Activated CD4-positive, alpha-beta memory T cell treated with anti-CD3 and anti-CD28 coated beads for 36 hours (primary cell): ENCODE measurements at regions not wholly inside any gene's neighbourhood (a gene's known extent, or its start where the extent isn't known, plus 50 kb on each side); places are given as distances from the start of the nearest gene placed in this dataset.

Experiments used
- CTCF ChIA-PET: fragments of 350-600 bp; sonication (Branson Sonifier 250); formaldehyde crosslinking; loops from one replicate; lab custom pipeline; 2021; ENCODE audit warnings: antibody characterized with exemption, inconsistent platforms; lab: Charles Lee
- POLR2A ChIA-PET: fragments of 350-600 bp; sonication (Branson Sonifier 250); formaldehyde crosslinking; loops from one replicate; lab custom pipeline; 2021; ENCODE audit warnings: antibody characterized with exemption; lab: Charles Lee
- DNase-seq: peaks from one replicate; pipeline ENCODE4 v3.0.0-alpha.2; 2020
- H3K27ac Mint-ChIP-seq: one replicate; pipeline ENCODE4 v1.8.0; 2021; ENCODE audit warnings: mixed read lengths
- H3K27me3 Mint-ChIP-seq: one replicate; pipeline ENCODE4 v1.8.0; 2021; ENCODE audit warnings: mixed read lengths
- H3K36me3 Mint-ChIP-seq: one replicate; pipeline ENCODE4 v1.8.0; 2021; ENCODE audit warnings: mixed read lengths
- H3K4me1 Mint-ChIP-seq: one replicate; pipeline ENCODE4 v1.8.0; 2021; ENCODE audit warnings: low read depth, mixed read lengths
- H3K4me3 Mint-ChIP-seq: one replicate; pipeline ENCODE4 v1.8.0; 2021; ENCODE audit warnings: mild to moderate bottlenecking, mixed read lengths
- H3K9me3 Mint-ChIP-seq: one replicate; pipeline ENCODE4 v1.8.0; 2021; ENCODE audit warnings: mixed read lengths
- intact Hi-C: fragments of 100-400 bp; cut with micrococcal nuclease; formaldehyde crosslinking; loops from one replicate; pipeline ENCODE4 v1.15.1; 2023

DNA sequence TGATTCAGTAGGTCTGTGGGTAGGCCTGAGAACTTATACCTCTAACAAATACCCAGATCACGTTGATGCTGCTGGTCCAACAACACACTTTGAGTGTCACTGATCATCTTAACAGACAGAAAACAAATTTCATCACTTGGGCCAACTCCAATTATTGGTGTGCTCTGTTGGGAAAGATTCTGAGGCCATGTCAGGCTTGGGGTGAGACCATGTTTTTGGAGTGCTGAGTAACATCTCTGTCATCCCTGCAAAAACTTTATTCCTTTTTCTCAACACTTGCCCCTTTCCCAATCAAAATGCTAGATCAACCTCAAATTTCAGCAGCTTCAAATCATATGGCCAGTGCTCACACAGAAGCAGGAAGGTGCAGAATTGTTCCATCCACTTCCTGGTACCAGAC is 108.8 kb upstream of the TENT5A start:
- ChIA-PET CTCF (no interaction called here), POLR2A (no interaction called here)
- Mint-ChIP-seq H3K27ac (no peak overlapping the region), H3K4me1 (no peaks in the 10 kb centered on the region), H3K4me3 (no peak overlapping the region), H3K9me3 (no peaks in the 10 kb centered on the region), H3K27me3 (peaks cover 3% of the 10 kb centered on the region), H3K36me3 (no peaks in the 10 kb centered on the region)
- intact Hi-C loops, result no loop called here
- DNase-seq, result no peak

- CTCF ChIA-PET, result no interaction called here
- no peaks in the 10 kb centered on the region for H3K27me3 Mint-ChIP-seq
- intact Hi-C loops, result no loop called here
- no peaks in the 10 kb centered on the region for H3K4me1 Mint-ChIP-seq
- no peak for DNase-seq
- no peaks in the 10 kb centered on the region for H3K9me3 Mint-ChIP-seq
- H3K4me3 Mint-ChIP-seq, result no peak overlapping the region
- no peak overlapping the region for H3K27ac Mint-ChIP-seq
- no peaks in the 10 kb centered on the region for H3K36me3 Mint-ChIP-seq
- POLR2A ChIA-PET, result no interaction called here
Observed at GRCh38 chr6:81859884-81860283, 107.4 kb upstream of the TENT5A start.

- Mint-ChIP-seq H3K27ac (no peak overlapping the region), H3K9me3 (no peaks in the 10 kb centered on the region), H3K4me1 (no peaks in the 10 kb centered on the region), H3K36me3 (no peaks in the 10 kb centered on the region), H3K27me3 (no peaks in the 10 kb centered on the region), H3K4me3 (no peak overlapping the region)
- ChIA-PET CTCF (no interaction called here), POLR2A (no interaction called here)
- no peak for DNase-seq
- intact Hi-C loops, result no loop called here
Observed at GRCh38 chr6:81857812-81858211, 105.3 kb upstream of the TENT5A start.

- intact Hi-C loops, result no loop called here
- no peaks in the 10 kb centered on the region for H3K36me3 Mint-ChIP-seq
- no peaks in the 10 kb centered on the region for H3K27me3 Mint-ChIP-seq
- H3K4me3 Mint-ChIP-seq, result no peak overlapping the region
- H3K4me1 Mint-ChIP-seq, result no peaks in the 10 kb centered on the region
- DNase-seq, result no peak
- H3K27ac Mint-ChIP-seq, result no peak overlapping the region
- POLR2A ChIA-PET, result no interaction called here
- CTCF ChIA-PET, result no interaction called here
- H3K9me3 Mint-ChIP-seq, result no peaks in the 10 kb centered on the region
Observed at GRCh38 chr6:81856872-81857271, 104.4 kb upstream of the TENT5A start.

DNA sequence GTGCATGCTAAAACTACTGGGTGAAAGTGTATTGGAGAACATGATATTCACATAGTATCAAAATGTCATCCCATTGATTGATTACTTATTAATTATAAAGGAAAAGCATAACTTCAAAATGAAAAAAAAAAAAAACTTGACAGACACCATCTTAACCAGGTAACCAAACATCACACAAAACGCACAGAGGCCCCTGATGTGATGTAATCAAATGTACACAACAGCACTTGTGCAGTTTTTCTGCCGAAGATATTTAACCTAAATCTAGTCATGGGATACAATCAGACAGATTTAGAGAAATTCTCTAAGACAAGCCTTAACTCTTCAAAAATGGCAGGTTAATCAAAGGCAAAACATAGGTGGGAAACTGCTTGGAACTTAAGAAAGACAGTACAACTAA is 102.0 kb upstream of the TENT5A start:
- H3K27ac Mint-ChIP-seq, result no peak overlapping the region
- H3K9me3 Mint-ChIP-seq, result no peaks in the 10 kb centered on the region
- intact Hi-C loops, result no loop called here
- H3K36me3 Mint-ChIP-seq, result no peaks in the 10 kb centered on the region
- H3K4me3 Mint-ChIP-seq, result no peak overlapping the region
- H3K27me3 Mint-ChIP-seq, result no peaks in the 10 kb centered on the region
- no peak for DNase-seq
- no peaks in the 10 kb centered on the region for H3K4me1 Mint-ChIP-seq
- ChIA-PET POLR2A (no interaction called here), CTCF (no interaction called here)

DNA sequence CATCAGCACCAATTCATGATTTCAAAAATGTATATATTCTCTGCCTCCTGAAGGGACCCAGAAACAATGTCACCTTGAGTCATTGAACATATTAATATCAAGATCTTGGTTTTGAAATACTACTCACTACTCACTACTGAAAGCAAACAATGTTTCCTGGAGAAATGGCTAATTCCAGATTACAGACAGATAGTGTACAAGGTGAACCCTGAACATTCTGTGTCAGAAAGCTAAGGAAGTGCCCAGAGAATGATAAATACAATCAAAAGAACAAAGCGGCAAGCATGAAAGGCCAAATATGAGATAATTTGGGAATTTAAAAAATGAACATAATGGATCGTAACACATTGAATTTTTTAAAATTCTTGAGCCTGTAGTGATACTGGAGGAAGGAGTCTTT is 101.5 kb upstream of the TENT5A start:
- Mint-ChIP-seq H3K4me1 (no peaks in the 10 kb centered on the region), H3K9me3 (no peaks in the 10 kb centered on the region), H3K36me3 (no peaks in the 10 kb centered on the region), H3K27ac (no peak overlapping the region), H3K4me3 (no peak overlapping the region), H3K27me3 (no peaks in the 10 kb centered on the region)
- intact Hi-C loops, result no loop called here
- ChIA-PET CTCF (no interaction called here), POLR2A (no interaction called here)
- no peak for DNase-seq

- intact Hi-C loops, result no loop called here
- DNase-seq, result no peak
- H3K4me1 Mint-ChIP-seq, result no peaks in the 10 kb centered on the region
- H3K4me3 Mint-ChIP-seq, result no peak overlapping the region
- ChIA-PET CTCF (no interaction called here), POLR2A (no interaction called here)
- no peaks in the 10 kb centered on the region for H3K9me3 Mint-ChIP-seq
- H3K36me3 Mint-ChIP-seq, result no peaks in the 10 kb centered on the region
- no peak overlapping the region for H3K27ac Mint-ChIP-seq
- no peaks in the 10 kb centered on the region for H3K27me3 Mint-ChIP-seq
Observed at GRCh38 chr6:81849248-81849647, 96.8 kb upstream of the TENT5A start.

DNA sequence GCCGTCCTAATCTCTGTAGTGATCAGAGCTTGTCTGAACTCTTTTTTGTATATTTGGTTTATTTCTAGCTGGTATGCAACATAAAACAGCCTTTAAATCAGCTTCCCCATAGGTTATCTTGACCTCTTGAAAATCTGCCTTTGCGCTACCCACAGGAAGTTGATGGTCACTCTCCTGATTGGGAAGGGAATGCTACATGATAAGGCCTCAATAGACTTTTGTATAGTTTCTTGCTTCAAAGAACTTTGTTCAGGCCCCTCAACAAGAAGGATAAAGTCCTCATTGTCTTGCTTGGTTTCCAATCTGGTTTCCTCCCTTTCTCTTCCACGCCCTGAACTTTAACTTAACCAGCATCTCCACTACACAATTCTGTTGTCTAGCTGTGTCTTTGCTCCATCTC is 95.4 kb upstream of the TENT5A start:
- intact Hi-C loops, result no loop called here
- Mint-ChIP-seq H3K27me3 (no peaks in the 10 kb centered on the region), H3K9me3 (no peaks in the 10 kb centered on the region), H3K4me3 (no peak overlapping the region), H3K27ac (no peak overlapping the region), H3K4me1 (no peaks in the 10 kb centered on the region), H3K36me3 (no peaks in the 10 kb centered on the region)
- ChIA-PET POLR2A (no interaction called here), CTCF (no interaction called here)
- no peak for DNase-seq

- intact Hi-C loops, result no loop called here
- DNase-seq, result no peak
- no peaks in the 10 kb centered on the region for H3K4me1 Mint-ChIP-seq
- POLR2A ChIA-PET, result no interaction called here
- H3K27me3 Mint-ChIP-seq, result no peaks in the 10 kb centered on the region
- CTCF ChIA-PET, result no interaction called here
- H3K36me3 Mint-ChIP-seq, result no peaks in the 10 kb centered on the region
- H3K27ac Mint-ChIP-seq, result no peak overlapping the region
- H3K4me3 Mint-ChIP-seq, result no peak overlapping the region
- H3K9me3 Mint-ChIP-seq, result no peaks in the 10 kb centered on the region
Observed at GRCh38 chr6:81844686-81845085, 92.2 kb upstream of the TENT5A start.

- no peak for DNase-seq
- intact Hi-C loops, result no loop called here
- Mint-ChIP-seq H3K27ac (no peak overlapping the region), H3K27me3 (no peaks in the 10 kb centered on the region), H3K9me3 (no peaks in the 10 kb centered on the region), H3K4me3 (no peak overlapping the region), H3K36me3 (no peaks in the 10 kb centered on the region), H3K4me1 (no peaks in the 10 kb centered on the region)
- POLR2A ChIA-PET, result no interaction called here
- CTCF ChIA-PET, result no interaction called here
Observed at GRCh38 chr6:81843302-81843701, 90.8 kb upstream of the TENT5A start.

- no peaks in the 10 kb centered on the region for H3K9me3 Mint-ChIP-seq
- H3K36me3 Mint-ChIP-seq, result no peaks in the 10 kb centered on the region
- ChIA-PET POLR2A (no interaction called here), CTCF (no interaction called here)
- no peaks in the 10 kb centered on the region for H3K4me1 Mint-ChIP-seq
- no peaks in the 10 kb centered on the region for H3K27me3 Mint-ChIP-seq
- no peak for DNase-seq
- intact Hi-C loops, result no loop called here
- no peak overlapping the region for H3K4me3 Mint-ChIP-seq
- H3K27ac Mint-ChIP-seq, result no peak overlapping the region
Observed at GRCh38 chr6:81842254-81842653, 89.8 kb upstream of the TENT5A start.

- Mint-ChIP-seq H3K4me3 (no peak overlapping the region), H3K36me3 (no peaks in the 10 kb centered on the region), H3K27me3 (no peaks in the 10 kb centered on the region), H3K27ac (no peak overlapping the region), H3K4me1 (no peaks in the 10 kb centered on the region), H3K9me3 (no peaks in the 10 kb centered on the region)
- DNase-seq, result no peak
- ChIA-PET POLR2A (no interaction called here), CTCF (no interaction called here)
- intact Hi-C loops, result no loop called here
Observed at GRCh38 chr6:81838724-81839426, 86.4 kb upstream of the TENT5A start.

DNA sequence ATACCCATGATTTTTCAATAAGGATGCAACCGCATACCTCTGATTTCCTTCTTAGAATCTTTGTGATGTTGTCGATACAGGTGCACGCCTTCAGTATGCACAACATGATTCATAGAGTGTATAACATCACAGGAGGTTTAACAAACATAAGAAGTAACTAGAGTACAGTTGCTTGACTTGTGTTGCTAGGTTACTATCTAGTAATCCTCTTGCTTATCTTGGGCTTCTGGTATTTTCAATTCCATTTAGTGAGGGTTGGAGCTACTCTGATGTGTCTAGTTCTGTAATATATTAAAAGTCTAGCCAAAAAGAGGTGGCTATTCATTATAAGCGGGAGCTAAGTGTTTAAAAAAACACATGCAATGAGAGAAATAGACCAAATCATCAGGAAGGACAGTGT is 85.5 kb upstream of the TENT5A start:
- CTCF ChIA-PET, result no interaction called here

More for the DNA sequence above, 85.5 kb upstream of the TENT5A start:
- H3K9me3 Mint-ChIP-seq, result no peaks in the 10 kb centered on the region
- H3K4me1 Mint-ChIP-seq, result no peaks in the 10 kb centered on the region
- H3K36me3 Mint-ChIP-seq, result no peaks in the 10 kb centered on the region
- no peaks in the 10 kb centered on the region for H3K27me3 Mint-ChIP-seq
- POLR2A ChIA-PET, result no interaction called here
- H3K27ac Mint-ChIP-seq, result no peak overlapping the region
- no peak overlapping the region for H3K4me3 Mint-ChIP-seq
- DNase-seq, result no peak
- intact Hi-C loops, result no loop called here
